HepG2 (cell line): ENCODE measurements at regions not wholly inside any gene's neighbourhood (a gene's known extent, or its start where the extent isn't known, plus 50 kb on each side); places are given as distances from the start of the nearest gene placed in this dataset.

ENCODE experiments used
- ATAC-seq: fragments of 200-7000 bp; cut with Tn5 transposase; 3 replicates; pipeline ENCODE4 v1.9.1; 2020; ENCODE audit warnings: mild to moderate bottlenecking, moderate library complexity
- BruUV-seq: library from RNA; stranded (reverse); fragments of 400-500 nt; replicated peaks from 2 replicates; lab custom pipeline; 2021; lab: Mats Ljungman, UMichigan
- CTCF ChIA-PET: fragments of 300-600 bp; formaldehyde crosslinking; extraction: SDS; loops from one replicate; lab custom pipeline; 2021; ENCODE audit warnings: low total read pairs, inconsistent platforms, low intra/inter-chr PET ratio; lab: Yijun Ruan, JAX
- POLR2A ChIA-PET: fragments of 350-600 bp; sonication (Branson Sonifier 250); formaldehyde crosslinking; loops from one replicate; lab custom pipeline; 2020; ENCODE audit warnings: antibody characterized with exemption, inconsistent platforms; lab: Yijun Ruan, JAX
- DNase-seq: peaks from one replicate; pipeline ENCODE4 v3.0.0-alpha.2; 2015; ENCODE audit warnings: low spot score
- FAIRE-seq: peaks from 3 replicates; lab custom pipeline; 2011; peaks lifted over from hg19 to GRCh38; lab: Jason Lieb, UNC
- H2AFZ ChIP-seq: one replicate; pipeline ENCODE4 v1.6.1; 2011; ENCODE audit warnings: low read length, inconsistent platforms
- H3K27ac ChIP-seq: fragments of 300-600 bp; 3 replicates; pipeline ENCODE4 v1.8.0; 2011; ENCODE audit warnings: mixed run types, mild to moderate bottlenecking, mixed read lengths, low read length, inconsistent platforms; ENCODE audit not compliant: insufficient read depth; ENCODE audit errors: extremely low read length
- H3K27me3 ChIP-seq, 2 experiments: fragments of 200-600 bp in 1 of 2; 2 replicates in 1 of 2; 3 replicates in 1 of 2; pipeline versions ENCODE4 v1.6.0 to v1.8.0; 2011; ENCODE audit warnings: low read length in 2 of 2, mild to moderate bottlenecking in 2 of 2, moderate library complexity in 2 of 2, inconsistent platforms in 1 of 2; ENCODE audit not compliant: insufficient read depth in 2 of 2, control insufficient read depth in 1 of 2
- H3K36me3 ChIP-seq, 2 experiments: fragments of 200-600 bp in 1 of 2; replicated peaks in 1 of 2; 2 replicates in 1 of 2; 3 replicates in 1 of 2; pipeline versions ENCODE4 v1.5.1 to v1.8.0; 2011; ENCODE audit warnings: low read length in 2 of 2, inconsistent platforms in 1 of 2; ENCODE audit not compliant: insufficient read depth in 2 of 2, control insufficient read depth in 1 of 2
- H3K4me1 ChIP-seq: 2 replicates; pipeline ENCODE4 v1.5.1; 2012; ENCODE audit warnings: low read length, inconsistent platforms; ENCODE audit not compliant: insufficient read depth
- H3K4me2 ChIP-seq: 2 replicates; pipeline ENCODE4 v1.6.0; 2011; ENCODE audit warnings: low read depth, low read length, inconsistent platforms
- H3K4me3 ChIP-seq, 3 experiments: fragments of 200-600 bp in 1 of 3; sonication (generic), shearing (Covaris generic) in 1 of 3; replicated peaks in 1 of 3; 2 replicates each; pipeline ENCODE4 v1.5.1; 2011 to 2016; ENCODE audit warnings: low read length in 3 of 3, inconsistent platforms in 2 of 3, low read depth in 2 of 3, mild to moderate bottlenecking in 2 of 3, control low read depth in 1 of 3, mixed read lengths in 1 of 3; ENCODE audit not compliant: insufficient read depth in 1 of 3
- H3K79me2 ChIP-seq: one replicate; pipeline ENCODE4 v1.6.1; 2011; ENCODE audit warnings: low read length, inconsistent platforms; ENCODE audit not compliant: insufficient read depth
- H3K9ac ChIP-seq: 2 replicates; pipeline ENCODE4 v1.6.0; 2011; ENCODE audit warnings: mild to moderate bottlenecking, low read depth, low read length, inconsistent platforms; ENCODE audit not compliant: insufficient read depth
- H3K9me3 ChIP-seq: 2 replicates; pipeline ENCODE4 v1.5.1; 2012; ENCODE audit warnings: mild to moderate bottlenecking, low read length
- H4K20me1 ChIP-seq: 2 replicates; pipeline ENCODE4 v1.6.0; 2011; ENCODE audit warnings: inconsistent platforms, mild to moderate bottlenecking, low read length, moderate library complexity; ENCODE audit not compliant: insufficient read depth
- AGO1 ChIP-seq: fragments of 200-400 bp; formaldehyde crosslinking; IDR thresholded peaks from 2 replicates; pipeline ENCODE4 v1.6.1; 2017; ENCODE audit warnings: mild to moderate bottlenecking, low read depth, low read length, moderate library complexity; ENCODE audit not compliant: poor library complexity, severe bottlenecking
- ATM ChIP-seq: fragments of 450-650 bp; IDR thresholded peaks from 2 replicates; pipeline ENCODE4 v1.7.1; 2017; ENCODE audit warnings: mild to moderate bottlenecking, borderline replicate concordance
- CENPX ChIP-seq: sonication (generic); formaldehyde crosslinking; IDR thresholded peaks from 2 replicates; pipeline ENCODE4 v1.9.0; 2021; ENCODE audit warnings: mild to moderate bottlenecking, missing genetic modification reagents, moderate library complexity
- DMAP1 ChIP-seq: IDR thresholded peaks from 2 replicates; pipeline ENCODE4 v1.6.1; 2016
- DNMT1 ChIP-seq: sonication (generic); formaldehyde crosslinking; IDR thresholded peaks from 2 replicates; pipeline ENCODE4 v1.5.1; 2020; ENCODE audit warnings: mild to moderate bottlenecking, missing genetic modification reagents
- MYC ChIP-seq: sonication (generic); formaldehyde crosslinking; IDR thresholded peaks from 2 replicates; pipeline ENCODE4 v1.9.0; 2021; ENCODE audit warnings: missing genetic modification reagents, borderline replicate concordance
- NAIF1 ChIP-seq: sonication (generic); formaldehyde crosslinking; IDR thresholded peaks from 2 replicates; pipeline ENCODE4 v1.5.0; 2020; ENCODE audit warnings: mild to moderate bottlenecking, missing genetic modification reagents, borderline replicate concordance
- NFIB ChIP-seq: sonication (generic); formaldehyde crosslinking; IDR thresholded peaks from 2 replicates; pipeline ENCODE4 v1.9.0; 2021; ENCODE audit warnings: missing genetic modification reagents, mild to moderate bottlenecking, borderline replicate concordance
- RBM39 ChIP-seq: fragments of 200-400 bp; formaldehyde crosslinking; IDR thresholded peaks from one replicate; pipeline ENCODE4 v1.6.1; 2018; ENCODE audit warnings: antibody characterized with exemption, mild to moderate bottlenecking, low read depth, low read length; ENCODE audit not compliant: poor library complexity, severe bottlenecking
- RNF2 ChIP-seq: fragments of 450-650 bp; conservative IDR thresholded peaks from 2 replicates; pipeline ENCODE4 v1.6.1; 2016; ENCODE audit warnings: low read depth
- SP140L ChIP-seq: sonication (generic); formaldehyde crosslinking; IDR thresholded peaks from 2 replicates; pipeline ENCODE4 v1.4.0; 2020; ENCODE audit warnings: missing genetic modification reagents, borderline replicate concordance
- YEATS2 ChIP-seq: sonication (generic); formaldehyde crosslinking; IDR thresholded peaks from 2 replicates; pipeline ENCODE4 v1.4.0; 2020; ENCODE audit warnings: missing genetic modification reagents, borderline replicate concordance
- ZGPAT ChIP-seq: IDR thresholded peaks from 2 replicates; pipeline ENCODE4 v1.6.1; 2016; ENCODE audit warnings: mild to moderate bottlenecking
- ZNF720 ChIP-seq: sonication (generic); formaldehyde crosslinking; IDR thresholded peaks from 2 replicates; pipeline ENCODE4 v1.4.0; 2020; ENCODE audit warnings: missing genetic modification reagents
- ZNF780A ChIP-seq: sonication (generic); formaldehyde crosslinking; IDR thresholded peaks from 2 replicates; pipeline ENCODE4 v1.8.0; 2022; ENCODE audit warnings: mild to moderate bottlenecking, missing genetic modification reagents, moderate library complexity
- WGBS: methylation state at CpG from one replicate; pipeline ENCODE4 v1.1.6; 2017; ENCODE audit warnings: low lambda C conversion rate; 5-methylcytosine and 5-hydroxymethylcytosine counted together
- in situ Hi-C: cut with HindIII; loops from 2 replicates; pipeline ENCODE4 v1.10.0; 2017; ENCODE audit warnings: low pct_unique_long_range_greater_than_20kb; ENCODE audit not compliant: extremely low pct_ligation_motif_present
- intact Hi-C: fragments of 100-400 bp; cut with micrococcal nuclease; formaldehyde crosslinking; loops from one replicate; pipeline ENCODE4 v1.10.0; 2022; ENCODE audit not compliant: unreplicated experiment
- TF ChIP-seq, protein P1 (sequence below): sonication (generic); formaldehyde crosslinking; IDR thresholded peaks from 2 replicates; pipeline ENCODE4 v1.5.1; 2020; ENCODE audit warnings: missing genetic modification reagents, mild to moderate bottlenecking, borderline replicate concordance
- TF ChIP-seq, protein P2 (sequence below): sonication (generic); formaldehyde crosslinking; IDR thresholded peaks from 2 replicates; pipeline ENCODE4 v1.5.0; 2020; ENCODE audit warnings: mild to moderate bottlenecking, missing genetic modification reagents

DNA sequence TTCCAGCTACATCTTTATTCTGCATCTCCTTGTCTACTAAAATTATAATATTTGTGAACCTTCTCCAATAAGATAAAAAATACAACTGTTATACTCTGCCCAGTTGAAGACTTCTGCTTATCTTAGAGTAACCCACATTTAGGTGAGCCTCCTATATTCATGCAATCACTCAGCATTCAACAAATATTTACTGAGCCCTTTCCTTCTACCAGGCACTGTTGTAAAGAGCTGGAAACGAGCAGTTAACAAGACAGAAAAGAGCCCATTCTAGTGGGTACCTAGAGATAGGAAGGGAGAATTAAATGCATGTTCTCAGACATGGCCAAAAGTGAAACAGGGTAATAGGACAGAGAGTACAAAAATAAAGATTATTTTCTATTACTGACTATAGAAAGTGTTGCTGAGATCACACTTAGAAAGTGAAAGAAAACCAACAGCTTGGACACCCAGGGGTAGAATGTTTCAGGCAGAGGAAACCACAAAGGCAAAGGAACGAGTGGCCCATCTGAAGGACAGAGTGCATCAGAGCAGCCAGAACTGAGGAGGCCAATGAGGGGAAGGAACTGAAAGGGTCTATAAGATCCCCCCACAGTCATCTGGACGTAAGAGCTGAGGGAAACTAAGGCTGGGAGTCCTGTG lies 50.8 kb upstream of the SMLR1 start:
- Histone ChIP-seq H3K4me3 (0 out of 6 replicates have a peak overlapping the region, but pooled peaks of 1 of the 3 experiments have one; percentile 6), H4K20me1 (no peaks in the 10 kb centered on the region), H2AFZ (peak overlapping the region; percentile 0), H3K4me2 (peak overlapping the region; percentile 32), H3K36me3 (no peaks in the 10 kb centered on the region), H3K9me3 (no peaks in the 10 kb centered on the region), H3K79me2 (no peaks in the 10 kb centered on the region), H3K27me3 (no peaks in the 10 kb centered on the region; a peak in 2 of 5 replicates), H3K27ac (no peak overlapping the region), H3K9ac (no peak overlapping the region), H3K4me1 (no peaks in the 10 kb centered on the region)
- no TSS peak for BruUV-seq
- CTCF ChIA-PET = no interaction called here
- POLR2A ChIA-PET = no interaction called here
- no peak for FAIRE-seq
- ATAC-seq = no peak; the same call in 2 of the 3 replicates
- in situ Hi-C loops (no loop called here), intact Hi-C loops (no loop called here)
- no peak for DNase-seq
- 4% methylated on average over 3 of the region's 3 CpGs for WGBS
- TF ChIP-seq, protein P1, sequence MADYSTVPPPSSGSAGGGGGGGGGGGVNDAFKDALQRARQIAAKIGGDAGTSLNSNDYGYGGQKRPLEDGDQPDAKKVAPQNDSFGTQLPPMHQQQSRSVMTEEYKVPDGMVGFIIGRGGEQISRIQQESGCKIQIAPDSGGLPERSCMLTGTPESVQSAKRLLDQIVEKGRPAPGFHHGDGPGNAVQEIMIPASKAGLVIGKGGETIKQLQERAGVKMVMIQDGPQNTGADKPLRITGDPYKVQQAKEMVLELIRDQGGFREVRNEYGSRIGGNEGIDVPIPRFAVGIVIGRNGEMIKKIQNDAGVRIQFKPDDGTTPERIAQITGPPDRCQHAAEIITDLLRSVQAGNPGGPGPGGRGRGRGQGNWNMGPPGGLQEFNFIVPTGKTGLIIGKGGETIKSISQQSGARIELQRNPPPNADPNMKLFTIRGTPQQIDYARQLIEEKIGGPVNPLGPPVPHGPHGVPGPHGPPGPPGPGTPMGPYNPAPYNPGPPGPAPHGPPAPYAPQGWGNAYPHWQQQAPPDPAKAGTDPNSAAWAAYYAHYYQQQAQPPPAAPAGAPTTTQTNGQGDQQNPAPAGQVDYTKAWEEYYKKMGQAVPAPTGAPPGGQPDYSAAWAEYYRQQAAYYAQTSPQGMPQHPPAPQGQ (CRISPR knock-in tag) = no peak
- TF ChIP-seq NFIB (CRISPR knock-in tag) (no peak), ATM (no peak), ZNF780A (CRISPR knock-in tag) (no peak), MYC (CRISPR knock-in tag) (no peak), YEATS2 (CRISPR knock-in tag) (no peak), ZGPAT (CRISPR knock-in tag) (no peak), RNF2 (no peak), ZNF720 (CRISPR knock-in tag) (no peak), CENPX (no peak), DMAP1 (CRISPR knock-in tag) (no peak), SP140L (no peak), NAIF1 (CRISPR knock-in tag) (no peak), RBM39 (no peak), DNMT1 (CRISPR knock-in tag) (no peak), AGO1 (no peak)
- TF ChIP-seq, protein P2, sequence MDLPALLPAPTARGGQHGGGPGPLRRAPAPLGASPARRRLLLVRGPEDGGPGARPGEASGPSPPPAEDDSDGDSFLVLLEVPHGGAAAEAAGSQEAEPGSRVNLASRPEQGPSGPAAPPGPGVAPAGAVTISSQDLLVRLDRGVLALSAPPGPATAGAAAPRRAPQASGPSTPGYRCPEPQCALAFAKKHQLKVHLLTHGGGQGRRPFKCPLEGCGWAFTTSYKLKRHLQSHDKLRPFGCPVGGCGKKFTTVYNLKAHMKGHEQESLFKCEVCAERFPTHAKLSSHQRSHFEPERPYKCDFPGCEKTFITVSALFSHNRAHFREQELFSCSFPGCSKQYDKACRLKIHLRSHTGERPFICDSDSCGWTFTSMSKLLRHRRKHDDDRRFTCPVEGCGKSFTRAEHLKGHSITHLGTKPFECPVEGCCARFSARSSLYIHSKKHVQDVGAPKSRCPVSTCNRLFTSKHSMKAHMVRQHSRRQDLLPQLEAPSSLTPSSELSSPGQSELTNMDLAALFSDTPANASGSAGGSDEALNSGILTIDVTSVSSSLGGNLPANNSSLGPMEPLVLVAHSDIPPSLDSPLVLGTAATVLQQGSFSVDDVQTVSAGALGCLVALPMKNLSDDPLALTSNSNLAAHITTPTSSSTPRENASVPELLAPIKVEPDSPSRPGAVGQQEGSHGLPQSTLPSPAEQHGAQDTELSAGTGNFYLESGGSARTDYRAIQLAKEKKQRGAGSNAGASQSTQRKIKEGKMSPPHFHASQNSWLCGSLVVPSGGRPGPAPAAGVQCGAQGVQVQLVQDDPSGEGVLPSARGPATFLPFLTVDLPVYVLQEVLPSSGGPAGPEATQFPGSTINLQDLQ = no peak
